Retina (tissue), 1 donor: ENCODE measurements at regions not wholly inside any gene's neighbourhood (a gene's known extent, or its start where the extent isn't known, plus 50 kb on each side); places are given as distances from the start of the nearest gene placed in this dataset.
"Not testable (repeated sequence)": the region's sequence is repeated elsewhere in the genome, so short reads cannot be mapped to it uniquely, and the experiment has no call there.

Experiments
- DNase-seq: peaks from one replicate; pipeline ENCODE4 v3.0.0-alpha.2; 2016

GRCh38 chr18:39302481-39302880 lies 1736.9 kb upstream of the CELF4 start:
- no peak for DNase-seq

GRCh38 chr18:39299152-39299551 lies 1733.6 kb upstream of the CELF4 start:
- DNase-seq, result no peak

DNA sequence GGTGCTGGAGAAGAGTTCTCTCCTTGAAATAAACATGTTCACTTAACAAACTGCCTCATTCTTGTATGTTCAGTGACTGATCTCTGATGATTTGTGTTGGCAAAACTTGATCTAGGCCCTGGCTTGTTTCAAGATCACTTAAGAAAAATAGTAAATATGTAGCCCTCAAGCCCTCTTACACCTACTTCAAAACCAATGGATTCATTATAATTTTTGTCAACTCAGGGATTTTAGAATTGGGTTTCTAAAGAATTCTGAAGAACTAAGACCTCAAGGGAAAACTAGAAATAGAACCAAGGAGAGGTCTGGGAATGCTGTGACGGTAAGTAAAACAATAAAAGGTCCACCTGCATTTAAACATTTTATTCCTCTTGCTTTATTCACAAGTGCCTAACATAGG lies 1731.6 kb upstream of the CELF4 start:
- no peak for DNase-seq

- DNase-seq, result no peak
Measured at GRCh38 chr18:39296293-39296888, 1730.8 kb upstream of the CELF4 start.

DNA sequence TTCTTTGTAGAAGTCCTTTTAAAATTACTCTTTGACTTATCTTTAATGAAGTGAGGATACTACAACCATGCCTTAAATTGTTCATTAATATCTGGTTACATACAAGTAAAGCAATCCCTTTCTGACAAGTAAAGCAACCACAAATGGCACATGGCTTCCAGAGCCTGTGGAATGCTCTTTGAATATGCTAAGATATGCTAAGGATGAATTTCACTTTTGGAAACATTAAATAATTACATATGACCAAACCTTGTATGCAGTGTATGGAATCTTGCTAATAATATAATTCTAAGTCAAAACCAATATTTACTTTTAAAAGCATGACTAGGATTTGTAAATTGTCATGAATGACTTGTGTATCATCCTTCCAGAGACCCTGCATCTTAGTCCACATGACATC lies 1711.2 kb upstream of the CELF4 start:
- DNase-seq, result no peak

- no peak for DNase-seq
Measured at GRCh38 chr18:39274535-39274934, 1708.9 kb upstream of the CELF4 start.

DNA sequence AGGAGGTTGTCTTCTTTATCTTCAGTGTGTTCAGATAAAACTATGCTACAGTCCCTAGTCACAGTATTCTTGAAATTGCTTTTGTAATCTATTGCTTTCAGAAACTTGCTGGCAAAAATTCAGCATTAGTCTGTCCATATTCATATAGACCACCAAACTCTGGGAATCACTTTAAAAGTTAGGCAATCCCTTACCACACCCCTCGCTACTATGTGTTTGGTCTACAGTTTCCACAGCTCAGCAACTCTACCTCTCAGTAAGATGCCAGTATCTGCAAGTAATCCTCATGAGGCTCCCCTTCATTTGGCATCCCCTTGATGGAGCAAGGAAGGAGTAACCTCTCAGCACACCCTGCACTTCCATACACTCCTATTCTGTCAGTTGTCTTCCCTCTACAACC lies 1706.6 kb upstream of the CELF4 start:
- no peak for DNase-seq

- no peak for DNase-seq
Measured at GRCh38 chr18:39271654-39272053, 1706.1 kb upstream of the CELF4 start.

GRCh38 chr18:39260565-39260964 lies 1695.0 kb upstream of the CELF4 start:
- no peak for DNase-seq

DNA sequence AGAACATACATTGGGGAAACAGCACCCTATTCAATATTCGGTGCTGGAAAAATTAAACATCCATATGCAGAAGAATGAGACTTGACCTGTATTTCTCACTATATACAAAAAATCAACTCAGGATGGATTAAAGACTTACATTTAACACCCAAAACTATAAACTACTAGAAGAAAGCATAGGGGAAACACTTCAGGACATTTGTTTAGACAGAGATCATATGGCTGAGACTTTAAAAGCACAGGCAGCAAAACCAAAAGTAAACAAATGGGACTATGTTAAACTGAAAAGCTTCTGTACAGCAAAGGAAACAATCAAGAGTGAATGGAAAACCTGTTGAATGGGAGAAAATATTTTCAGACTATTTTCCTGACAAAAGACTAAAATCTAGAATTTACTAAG lies 1694.1 kb upstream of the CELF4 start:
- DNase-seq, result no peak

DNA sequence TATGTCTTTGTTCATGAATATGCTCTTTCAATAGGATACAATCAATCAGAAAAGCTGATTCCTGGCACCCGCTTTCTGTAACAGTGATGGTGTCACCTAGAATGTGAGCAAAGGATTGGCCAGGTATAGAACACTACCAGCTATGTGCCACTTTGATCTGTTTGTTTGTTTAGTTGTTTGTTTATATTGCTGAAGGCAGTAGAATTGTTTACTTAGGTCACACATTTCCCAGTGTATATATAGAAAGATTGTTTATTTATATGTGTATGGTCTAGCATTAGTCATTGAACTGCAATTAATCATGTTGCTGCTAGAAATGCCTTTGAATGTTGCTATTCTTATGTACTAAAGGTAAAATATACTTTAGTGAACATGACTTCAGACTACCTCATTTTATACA lies 1678.6 kb upstream of the CELF4 start:
- DNase-seq, result no peak

DNA sequence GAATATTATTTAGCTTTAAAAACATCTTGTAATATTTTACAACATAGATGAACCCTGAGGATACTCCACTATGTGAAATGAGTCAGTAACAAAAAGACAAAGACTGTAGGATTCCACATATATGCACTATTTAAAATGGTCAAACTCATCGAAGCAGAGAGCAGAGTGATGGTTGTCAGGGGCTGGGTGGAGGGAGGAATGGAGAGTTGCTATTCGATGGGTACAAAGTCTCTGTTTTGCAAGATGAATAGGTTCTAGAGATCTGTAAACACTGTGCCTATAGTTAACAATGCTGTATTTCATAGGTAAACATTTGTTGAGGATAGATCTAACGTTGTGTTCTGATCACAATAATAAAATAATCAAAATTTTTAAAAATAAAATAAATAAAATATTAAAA lies 1675.9 kb upstream of the CELF4 start:
- DNase-seq, result no peak

GRCh38 chr18:39238981-39239660 lies 1673.5 kb upstream of the CELF4 start:
- DNase-seq, result peak; percentile 5

DNA sequence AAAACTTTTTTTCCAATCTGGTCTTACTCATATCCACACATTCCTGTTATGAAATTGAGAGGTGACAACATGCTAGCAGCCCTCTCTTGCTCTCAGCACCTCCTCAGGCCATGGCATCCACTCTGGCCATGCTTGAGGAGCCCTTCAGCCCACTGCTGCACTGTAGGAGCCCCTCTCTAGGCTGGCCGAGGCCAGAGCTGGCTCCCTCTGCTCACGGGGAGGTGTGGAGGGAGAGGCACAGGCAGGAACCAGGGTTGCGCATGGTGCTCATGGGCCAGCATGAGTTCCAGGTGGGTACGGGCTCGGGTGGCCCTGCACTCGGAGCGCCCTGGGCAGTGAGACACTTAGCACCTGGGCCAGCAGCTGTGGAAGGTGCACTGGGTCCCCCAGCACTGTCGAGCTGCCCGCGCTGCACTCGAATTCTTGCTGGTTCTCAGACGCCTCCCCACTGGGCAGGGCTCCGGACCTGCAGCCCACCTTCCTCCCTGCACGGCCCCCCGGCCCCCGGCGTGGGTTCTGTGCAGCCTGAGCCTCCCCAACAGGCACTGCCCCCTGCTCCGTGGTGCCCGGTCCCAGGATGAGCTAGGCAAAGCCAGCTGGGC lies 1669.6 kb upstream of the CELF4 start:
- DNase-seq, result no peak

DNA sequence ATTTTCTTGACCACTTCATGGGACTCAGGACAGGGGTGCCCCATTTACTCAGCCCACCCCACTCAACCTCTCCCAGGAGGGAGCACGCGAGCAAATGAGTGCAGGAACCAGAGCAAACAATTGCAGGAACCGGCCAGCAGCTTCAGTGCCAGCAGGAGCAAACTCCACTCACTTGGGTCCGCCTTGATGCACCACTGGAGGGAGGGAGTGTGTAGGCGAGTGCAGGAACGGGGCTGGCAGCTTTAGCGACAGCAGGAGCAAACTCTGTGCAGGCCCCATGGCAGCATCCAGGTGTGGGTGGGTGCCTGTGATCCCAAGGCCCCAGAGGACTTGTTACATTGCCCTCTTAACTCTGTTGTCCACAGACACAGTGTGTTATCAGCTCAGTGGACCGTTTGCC lies 1667.3 kb upstream of the CELF4 start:
- no peak for DNase-seq

- no peak for DNase-seq
Measured at GRCh38 chr18:39232490-39232889, 1666.9 kb upstream of the CELF4 start.

DNA sequence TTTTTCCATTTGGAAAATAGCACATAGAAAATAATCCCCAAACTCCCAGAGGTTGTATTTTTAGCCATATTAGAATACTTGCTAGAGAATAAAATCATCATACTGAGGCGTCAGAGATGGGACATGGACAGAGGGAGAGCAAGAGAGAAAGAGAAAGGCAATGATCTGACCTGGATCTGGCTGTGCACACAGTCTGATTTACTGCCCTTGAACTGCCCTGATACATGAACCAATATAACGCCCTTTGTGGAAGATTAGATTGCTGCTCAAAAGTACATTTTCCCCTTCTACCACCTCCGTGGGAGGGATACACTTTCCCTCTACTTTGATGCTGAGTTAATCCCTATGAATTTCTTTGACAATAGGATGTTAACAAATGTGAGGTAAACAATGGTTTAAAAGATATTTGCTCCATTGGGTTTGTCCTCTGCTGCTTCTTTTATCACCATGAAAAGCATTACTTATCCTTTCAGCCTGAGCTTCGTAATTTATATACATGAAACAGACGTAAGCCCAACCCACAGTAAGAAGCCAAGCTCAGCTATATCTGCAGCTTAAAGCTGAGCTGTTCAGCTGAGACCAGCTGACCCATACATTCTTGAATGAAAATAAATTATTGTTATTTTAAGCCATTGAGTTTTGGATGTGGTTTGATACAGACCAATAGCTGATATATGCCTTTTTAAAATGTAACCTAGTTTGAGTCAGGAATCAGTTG lies 1664.6 kb upstream of the CELF4 start:
- no peak for DNase-seq

- not testable (repeated sequence) for DNase-seq
Measured at GRCh38 chr18:39227769-39228168, 1662.2 kb upstream of the CELF4 start.

DNA sequence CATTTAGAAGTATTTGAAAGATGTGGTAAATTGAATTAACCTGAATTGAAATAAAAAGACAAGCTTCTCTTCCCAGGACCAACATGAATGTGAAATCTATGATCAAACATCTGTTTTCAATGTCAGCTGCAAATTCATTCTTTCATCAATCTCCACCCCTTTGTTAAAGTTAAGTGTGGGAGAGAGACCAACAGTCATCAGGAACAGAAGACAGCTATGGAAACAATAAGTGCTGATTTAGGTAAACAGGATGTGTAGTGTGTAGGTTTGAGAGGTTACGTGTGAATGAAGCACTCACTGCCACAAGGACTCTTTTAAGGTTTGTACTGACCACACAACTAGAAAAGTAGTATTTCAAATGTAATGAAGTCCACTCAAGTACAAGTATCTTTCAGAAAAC lies 1659.8 kb upstream of the CELF4 start:
- no peak for DNase-seq

DNA sequence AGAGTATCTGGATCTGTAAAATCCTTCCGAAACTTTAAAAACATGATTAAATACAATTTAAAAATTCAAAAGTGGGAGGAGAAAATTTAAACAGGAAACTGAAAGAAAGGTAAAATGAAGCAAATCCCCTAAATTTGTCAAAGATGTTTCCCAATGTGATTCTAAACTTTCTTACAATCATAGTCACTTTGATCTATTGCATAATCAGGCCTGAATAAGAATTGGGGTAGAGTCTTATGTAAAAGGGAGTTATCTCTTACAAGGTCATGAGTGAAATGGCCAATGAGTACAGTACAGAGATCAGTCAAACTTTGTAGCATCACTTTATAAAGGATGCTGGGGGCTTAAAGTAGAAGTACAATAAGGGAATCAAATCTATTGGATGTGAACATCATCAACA lies 1657.7 kb upstream of the CELF4 start:
- DNase-seq, result no peak

DNA sequence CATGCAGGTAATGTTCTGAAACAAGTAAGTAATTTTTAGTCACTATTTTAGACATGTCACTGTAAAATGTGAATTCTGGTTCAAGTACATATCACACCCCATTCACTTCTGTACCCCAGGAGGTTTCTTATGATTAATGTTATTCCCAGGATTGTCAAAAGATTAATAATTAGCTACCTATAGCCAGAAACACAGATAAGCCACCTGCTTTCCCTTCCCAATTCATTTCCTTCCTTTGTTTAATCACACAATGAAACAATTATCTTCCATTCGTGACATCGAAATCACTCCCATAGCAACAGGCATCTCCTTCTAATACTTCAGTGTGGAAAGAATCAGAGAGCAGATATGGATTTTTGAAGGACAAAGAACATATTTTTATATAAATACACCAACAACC lies 1650.3 kb upstream of the CELF4 start:
- DNase-seq, result no peak

DNA sequence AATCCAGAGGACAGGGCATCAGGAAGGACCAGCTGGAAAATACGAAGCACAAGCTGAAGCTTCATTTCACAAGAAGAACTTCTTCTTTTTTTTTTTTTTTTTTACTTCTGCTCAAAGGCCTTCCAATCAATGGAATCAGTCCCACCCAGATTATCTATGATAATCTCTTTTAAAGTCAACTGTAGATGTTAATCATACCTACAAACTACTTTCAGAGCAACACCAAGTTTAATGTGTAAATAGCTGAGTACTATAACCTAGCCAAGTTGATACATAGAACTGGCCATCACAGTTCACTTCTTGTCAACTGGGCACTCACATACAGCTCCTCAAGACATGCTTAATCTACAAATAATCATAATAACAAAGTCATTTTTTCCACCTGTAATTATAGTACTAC lies 1645.9 kb upstream of the CELF4 start:
- DNase-seq, result no peak

GRCh38 chr18:39209173-39209572 lies 1643.6 kb upstream of the CELF4 start:
- DNase-seq, result no peak

- no peak for DNase-seq
Measured at GRCh38 chr18:39208729-39209128, 1643.1 kb upstream of the CELF4 start.
